Hepatocyte (in vitro differentiated cells): ENCODE measurements at regions not wholly inside any gene's neighbourhood (a gene's known extent, or its start where the extent isn't known, plus 50 kb on each side); places are given as distances from the start of the nearest gene placed in this dataset.

ENCODE experiments used
- CTCF ChIP-seq: fragments of 200-600 bp; sonication (generic); IDR thresholded peaks from 2 replicates; pipeline ENCODE4 v1.5.1; 2016; ENCODE audit warnings: antibody characterized with exemption, mild to moderate bottlenecking; ENCODE audit not compliant: poor library complexity
- EZH2 ChIP-seq: fragments of 200-600 bp; sonication (generic); IDR thresholded peaks from 2 replicates; pipeline ENCODE4 v1.6.1; 2016; ENCODE audit warnings: antibody characterized with exemption, mild to moderate bottlenecking, borderline replicate concordance
- EZH2phosphoT487 ChIP-seq: fragments of 200-600 bp; sonication (generic); IDR thresholded peaks from one replicate; pipeline ENCODE4 v1.6.1; 2018; ENCODE audit warnings: antibody characterized with exemption, mild to moderate bottlenecking, low read depth, moderate library complexity; ENCODE audit not compliant: unreplicated experiment, severe bottlenecking

- no peak for TF ChIP-seq CTCF
- TF ChIP-seq EZH2phosphoT487: no peak
- TF ChIP-seq EZH2: no peak
These were observed 144.2 kb downstream of the MSN start for GRCh38 chrX:65811558-65812228.
